Activated T-helper 1 cell treated with Interleukin-2 at 50 U/mL for 16 hours (primary cell): ENCODE measurements at regions not wholly inside any gene's neighbourhood (a gene's known extent, or its start where the extent isn't known, plus 50 kb on each side); places are given as distances from the start of the nearest gene placed in this dataset.

ENCODE experiments used
- DNase-seq: peaks from one replicate; pipeline ENCODE4 v3.0.0-alpha.2; 2020; ENCODE audit warnings: low read depth

DNA sequence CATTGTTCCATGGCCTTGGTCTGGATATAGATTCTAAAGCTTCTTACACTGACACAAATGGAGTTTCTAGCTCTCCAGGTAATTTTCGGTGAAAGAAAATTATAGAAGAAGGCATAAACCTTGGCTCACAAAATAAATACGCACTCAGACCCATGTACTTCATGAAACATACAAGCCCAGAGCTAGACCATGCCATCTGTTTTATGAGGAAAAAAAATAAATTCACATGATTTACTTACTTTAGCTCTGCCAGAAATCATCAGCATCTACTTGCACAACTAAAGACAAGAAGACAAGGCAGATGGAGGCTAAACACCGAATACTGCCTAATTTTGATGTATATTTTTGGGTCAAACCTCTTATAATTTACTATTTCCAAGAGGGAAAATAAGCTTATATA, 197.4 kb upstream of the KLF14 start:
- DNase-seq = no peak

DNA sequence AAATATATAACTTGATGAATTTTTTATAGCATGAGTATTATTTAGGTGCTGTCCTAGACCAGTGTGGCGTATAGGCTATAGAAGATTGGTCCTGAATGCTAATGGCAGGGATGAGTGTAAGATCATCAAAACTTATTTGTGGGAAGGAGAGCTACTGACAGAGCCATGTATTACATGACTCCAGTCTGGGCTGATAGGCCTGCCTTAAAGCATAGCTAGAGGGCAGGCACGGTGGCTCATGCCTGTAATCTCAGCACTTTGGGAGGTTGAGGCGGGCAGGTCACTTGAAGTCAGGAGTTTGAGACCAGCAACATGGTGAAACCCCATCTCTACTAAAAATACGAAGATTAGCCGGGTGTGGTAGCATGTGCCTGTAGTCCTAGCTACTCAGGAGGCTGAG, 198.1 kb upstream of the KLF14 start:
- no peak for DNase-seq

DNA sequence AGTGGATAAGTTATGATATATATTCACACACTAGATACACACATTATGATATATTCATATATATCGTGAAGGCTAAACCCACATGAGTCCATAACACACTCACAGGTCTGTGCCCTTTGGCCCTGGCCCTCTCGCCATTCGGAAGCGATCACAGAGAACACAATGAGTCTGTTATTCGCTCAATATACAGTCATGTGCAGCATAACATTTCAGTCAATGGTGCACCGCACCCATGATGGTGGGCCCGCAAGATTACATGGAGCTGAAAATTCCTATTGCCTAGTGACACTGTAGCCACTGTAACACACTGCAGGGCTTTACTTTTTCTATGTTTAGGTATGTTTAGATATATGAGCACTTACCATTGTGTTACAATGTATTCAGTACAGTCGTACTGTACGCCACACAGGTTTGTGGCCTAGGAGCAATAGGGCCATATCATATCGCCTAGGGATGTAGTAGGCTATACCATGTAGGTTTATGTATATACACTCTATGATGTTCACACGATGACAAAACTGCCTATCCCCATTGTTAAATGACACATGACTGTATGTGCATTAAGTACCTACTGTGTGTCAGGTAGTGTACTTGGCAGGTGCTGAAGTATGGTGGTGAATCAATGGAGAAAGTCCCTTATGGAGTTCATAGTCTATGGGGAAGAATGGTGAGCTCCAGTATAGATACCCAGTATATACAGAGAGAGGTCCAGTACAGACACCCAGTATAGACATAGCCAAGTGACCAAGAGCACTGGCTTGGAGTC, 198.8 kb upstream of the KLF14 start:
- DNase-seq = no peak

DNA sequence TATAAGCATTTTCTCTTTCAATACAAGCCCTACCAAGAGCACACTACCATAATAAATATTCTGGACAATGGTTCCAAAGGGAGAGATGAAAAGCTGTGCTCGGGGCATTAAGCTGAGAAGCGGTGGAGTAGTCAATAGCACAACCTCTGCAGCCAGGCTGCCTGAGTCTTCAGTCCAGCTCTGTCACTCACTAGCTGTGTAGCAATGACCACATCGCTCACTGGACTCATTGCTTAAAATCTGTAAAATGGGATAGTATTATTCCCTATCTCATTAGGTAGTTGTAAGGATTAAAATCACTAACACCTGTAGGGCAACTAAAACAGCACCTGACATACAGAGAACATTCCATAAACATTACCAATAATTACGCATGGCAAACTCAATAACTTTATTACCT, 199.9 kb upstream of the KLF14 start:
- no peak for DNase-seq

DNA sequence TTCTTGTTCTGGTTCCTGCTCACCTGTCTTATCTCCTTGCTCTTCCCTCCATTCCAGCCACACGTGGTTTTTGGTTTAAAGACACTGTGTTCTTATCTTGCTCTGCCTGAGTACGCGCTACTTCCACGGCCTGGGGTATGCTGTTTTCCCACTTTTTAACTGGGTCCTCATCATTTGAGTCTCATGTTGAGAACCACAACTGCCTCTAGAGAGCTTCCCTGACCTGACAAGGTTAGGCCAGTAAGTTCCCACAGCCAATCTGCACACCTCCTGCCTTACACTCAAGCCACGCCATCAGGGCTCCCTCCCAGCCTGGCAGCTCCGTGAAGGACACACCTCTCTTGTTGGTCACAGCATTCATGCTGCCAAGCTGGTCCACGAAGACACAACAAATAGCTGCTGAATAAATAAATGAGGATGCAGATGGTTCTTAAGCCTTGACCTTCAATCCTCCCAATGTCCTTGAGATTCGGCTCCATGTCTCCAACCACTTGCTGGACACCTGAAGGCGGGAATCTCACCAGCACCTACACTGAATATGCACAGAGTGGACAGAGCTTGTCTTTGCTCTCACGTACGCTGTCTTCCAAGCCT, 201.7 kb upstream of the KLF14 start:
- no peak for DNase-seq

DNA sequence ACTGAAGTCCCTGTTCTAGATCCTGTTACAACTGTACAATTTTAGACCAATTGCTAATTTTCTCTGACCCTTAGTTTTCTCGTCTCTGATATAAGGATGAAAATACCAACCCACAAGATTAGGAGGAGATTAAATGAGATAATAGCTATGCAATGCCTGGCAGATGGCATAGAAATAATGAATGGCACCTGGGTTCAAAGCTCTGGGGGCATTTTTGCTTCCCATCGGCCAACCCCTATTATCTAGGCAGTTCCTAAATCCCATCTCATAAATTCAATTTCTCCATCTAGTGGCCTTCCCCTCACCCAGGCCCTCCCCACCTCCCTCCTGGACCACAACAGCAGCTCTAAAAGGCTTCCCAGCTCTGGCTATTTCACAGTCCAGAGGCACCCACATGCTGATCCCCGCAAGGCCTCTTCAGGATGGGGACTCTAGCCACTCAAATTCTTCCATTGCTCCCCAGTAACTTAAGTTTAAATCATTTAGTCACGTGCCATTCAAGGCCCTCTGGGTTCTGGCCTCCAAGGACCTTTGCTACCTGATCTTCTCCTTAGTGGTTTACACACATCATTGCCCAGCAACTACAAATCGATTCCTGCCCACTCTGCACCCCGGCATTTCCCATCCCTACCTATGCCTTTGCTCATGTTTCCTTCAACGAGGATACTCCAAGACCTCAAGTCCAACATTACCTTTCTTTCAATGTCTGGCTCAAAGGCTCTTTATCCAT, 202.4 kb upstream of the KLF14 start:
- no peak for DNase-seq

DNA sequence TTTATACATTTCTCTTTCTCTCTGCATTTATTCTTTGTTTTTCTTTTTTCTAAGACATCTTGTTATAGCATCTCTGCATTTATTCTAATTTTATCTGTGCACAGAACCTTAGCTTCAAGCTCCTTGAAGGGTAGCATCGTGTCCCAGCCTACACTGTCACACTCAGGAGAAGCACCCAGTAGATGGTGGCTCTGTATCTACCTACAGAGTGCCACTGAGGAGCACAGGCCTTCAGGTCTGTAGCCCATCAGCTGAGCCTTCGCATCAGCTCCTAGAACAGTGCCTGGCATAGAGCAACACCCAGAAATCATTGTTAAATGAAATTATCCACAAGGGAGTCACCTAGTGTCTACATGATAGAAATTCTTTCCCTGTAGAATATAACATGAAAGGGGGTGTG, 203.0 kb upstream of the KLF14 start:
- no peak for DNase-seq

DNA sequence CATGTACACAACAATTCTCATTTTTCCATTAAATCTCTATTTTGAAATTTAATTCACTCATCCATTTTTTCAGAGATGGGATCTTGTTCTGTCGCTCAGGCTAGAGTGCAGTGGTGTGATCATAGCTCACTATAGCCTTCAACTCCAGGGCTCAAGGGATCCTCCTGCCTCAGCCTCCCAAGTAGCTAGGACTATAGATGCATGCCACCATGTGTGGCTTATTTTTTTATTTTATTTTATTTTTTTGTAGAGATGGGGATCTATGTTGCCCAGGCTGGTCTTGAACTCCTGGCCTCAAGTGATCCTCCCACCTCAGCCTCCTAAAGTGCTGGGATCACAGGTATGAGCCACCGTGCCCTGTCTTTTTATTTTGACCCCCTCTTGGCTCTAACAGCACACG, 203.8 kb upstream of the KLF14 start:
- no peak for DNase-seq

DNA sequence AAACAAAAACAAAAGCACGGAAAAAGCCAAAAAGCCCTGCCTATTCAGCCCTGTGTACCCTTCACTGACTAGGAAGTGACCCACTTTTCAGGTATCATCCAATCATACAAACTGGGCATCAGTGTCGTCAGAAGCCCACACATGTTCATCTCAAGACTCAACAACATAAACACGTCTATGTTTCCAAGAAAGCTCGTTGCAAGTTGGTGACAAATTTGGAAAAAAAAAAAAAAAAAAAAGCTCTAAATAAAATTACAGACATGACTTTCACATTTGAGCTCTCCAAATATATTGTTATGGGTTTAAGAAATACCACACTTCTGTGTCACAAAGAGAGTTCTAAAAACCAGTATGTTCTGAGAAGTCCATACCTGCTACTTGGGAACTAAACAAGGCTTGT, 204.7 kb upstream of the KLF14 start:
- no peak for DNase-seq

DNA sequence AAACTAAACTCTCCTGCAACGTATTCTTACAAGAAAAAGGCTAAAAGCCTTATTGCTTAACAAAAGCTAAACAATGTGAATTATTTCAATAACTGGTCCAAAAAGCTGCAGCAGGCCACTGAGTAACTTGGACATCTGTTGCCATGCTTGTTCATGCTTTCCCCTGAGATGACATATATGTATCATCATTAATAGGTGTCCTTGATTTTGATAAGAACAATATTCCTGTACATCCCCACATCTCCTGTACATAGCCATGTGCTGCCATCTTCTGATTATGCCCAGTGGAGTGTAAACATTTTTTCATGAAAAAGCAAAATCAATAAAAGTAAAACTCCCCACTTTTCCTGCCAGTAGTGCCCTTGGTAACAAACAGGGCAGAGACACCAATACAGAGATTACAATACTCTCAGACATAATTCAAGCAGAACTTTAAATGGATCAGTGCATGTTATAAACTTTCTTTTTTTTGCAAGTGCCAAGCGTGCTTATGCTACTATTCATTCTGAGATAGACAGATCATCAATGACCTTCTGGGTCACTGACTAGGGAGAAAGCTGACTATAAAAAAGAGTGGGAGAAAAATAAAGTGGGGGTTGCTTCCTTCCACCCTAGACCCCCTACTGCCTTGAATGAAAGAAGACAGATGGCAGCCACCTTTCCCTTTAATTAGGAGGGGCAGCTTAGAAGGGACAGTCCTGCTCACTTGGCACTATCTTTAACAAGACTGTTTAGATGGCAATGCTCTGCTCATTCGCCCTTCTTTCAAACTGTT, 205.5 kb upstream of the KLF14 start:
- no peak for DNase-seq

DNA sequence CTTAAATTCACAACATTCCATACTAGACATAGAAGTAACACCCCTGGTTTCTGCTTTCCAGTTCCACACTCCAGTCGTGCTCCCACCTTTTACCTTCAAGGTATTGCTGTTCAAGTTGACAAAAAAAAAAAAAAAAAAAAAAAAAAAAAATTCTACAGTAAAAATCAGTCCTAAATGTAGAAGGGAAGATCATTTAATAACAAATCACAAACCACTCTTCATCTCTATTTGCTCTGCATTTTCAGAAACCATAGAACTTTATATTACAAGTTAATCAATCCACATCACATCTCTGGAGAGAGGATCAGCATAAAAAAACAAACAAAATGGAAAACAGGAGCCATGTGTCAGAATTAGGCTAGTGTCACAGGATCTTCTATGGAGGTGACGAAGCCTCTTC, 206.3 kb upstream of the KLF14 start:
- DNase-seq = no peak

DNA sequence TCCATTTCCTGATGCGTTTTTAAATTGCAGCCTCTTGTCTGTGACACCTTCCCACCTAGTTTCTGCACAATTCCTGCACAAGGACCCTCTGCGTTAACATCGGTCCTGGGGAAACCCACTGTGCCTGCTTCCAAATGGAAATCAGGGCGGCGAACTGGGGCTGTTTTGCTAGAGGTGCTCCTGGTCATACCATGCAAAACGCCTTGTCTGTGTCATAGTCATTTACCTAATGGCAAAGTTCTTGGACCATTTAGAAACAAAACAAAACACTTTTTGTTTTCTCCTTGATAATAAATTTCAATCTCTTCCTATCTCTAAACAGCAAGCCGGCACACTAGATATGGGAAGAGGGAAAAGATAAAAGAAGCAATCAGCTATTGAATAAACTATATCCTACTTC, 206.9 kb upstream of the KLF14 start:
- DNase-seq = no peak

DNA sequence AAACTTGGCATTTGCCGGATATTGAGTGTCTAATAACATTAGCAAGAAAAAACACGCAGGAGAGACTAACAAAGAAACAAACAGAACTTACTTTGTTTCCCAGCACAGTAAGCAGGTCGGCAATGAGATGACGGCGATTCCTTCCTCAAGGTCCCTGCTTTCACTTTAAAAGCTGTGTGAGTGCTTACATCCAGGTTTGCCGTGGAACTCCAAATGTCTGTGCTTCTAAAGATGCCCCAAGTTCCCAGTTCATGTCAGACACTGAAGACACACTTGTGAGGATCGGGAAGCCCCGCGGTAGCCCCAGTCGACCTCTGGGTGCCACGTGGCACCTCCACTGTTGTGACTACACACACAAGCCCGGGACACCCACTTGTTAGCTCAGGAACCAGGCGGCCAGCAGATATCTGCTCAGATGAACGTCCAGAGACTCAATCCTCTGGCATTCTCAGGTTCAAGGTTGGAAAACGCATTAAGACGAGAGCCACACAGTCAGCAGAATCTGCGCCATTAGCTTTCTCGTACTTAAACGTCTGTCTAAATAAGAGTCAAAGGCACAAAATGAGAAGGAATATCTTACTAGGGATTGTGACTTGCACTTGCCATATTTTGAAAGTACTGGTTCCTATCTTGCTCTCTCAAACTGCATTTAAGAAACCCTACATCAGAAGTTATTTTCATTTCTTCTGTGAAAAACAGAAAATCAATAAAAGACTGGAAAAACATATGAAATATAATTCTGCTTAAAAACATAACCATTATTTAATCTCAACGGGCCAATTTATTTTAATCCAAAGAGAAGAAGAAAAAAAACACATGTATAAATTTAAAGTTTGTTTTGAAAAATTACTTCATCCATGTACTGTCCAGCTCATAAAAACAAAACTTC, 207.6 kb upstream of the KLF14 start:
- no peak for DNase-seq

DNA sequence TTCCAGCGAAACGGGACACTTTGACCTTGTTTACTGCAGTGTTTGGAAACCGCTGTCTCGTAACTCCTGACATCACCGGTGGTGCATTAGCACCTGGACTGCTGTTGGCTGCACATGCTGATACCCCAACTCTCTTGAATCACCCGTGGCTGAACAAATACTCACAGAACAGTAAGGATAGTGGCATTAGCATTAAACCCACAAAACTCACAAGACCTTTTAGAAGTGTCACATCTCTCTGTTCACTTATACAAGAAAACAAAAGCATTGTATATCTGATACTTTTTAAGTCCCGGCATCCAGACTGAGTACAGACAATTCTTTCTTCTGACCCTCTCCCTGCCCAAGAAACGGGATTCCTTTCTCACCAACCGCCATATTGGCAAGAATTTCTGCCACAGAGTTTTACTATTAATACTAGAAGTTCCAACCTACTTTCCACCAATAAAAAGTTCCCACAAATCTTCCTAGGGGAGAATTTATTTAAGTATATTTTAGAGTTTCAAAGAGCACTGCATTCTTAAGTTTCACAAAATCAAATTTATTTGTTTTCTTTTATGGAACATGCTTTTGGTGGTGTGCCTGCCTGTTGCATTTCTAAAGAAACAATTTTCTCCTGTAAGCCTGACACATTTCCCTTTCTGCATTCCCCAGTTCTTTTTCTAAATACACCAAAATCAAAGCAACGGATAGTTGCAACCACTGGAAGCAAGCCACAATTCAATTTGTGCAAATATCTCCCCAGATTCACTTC, 208.4 kb upstream of the KLF14 start:
- no peak for DNase-seq

DNA sequence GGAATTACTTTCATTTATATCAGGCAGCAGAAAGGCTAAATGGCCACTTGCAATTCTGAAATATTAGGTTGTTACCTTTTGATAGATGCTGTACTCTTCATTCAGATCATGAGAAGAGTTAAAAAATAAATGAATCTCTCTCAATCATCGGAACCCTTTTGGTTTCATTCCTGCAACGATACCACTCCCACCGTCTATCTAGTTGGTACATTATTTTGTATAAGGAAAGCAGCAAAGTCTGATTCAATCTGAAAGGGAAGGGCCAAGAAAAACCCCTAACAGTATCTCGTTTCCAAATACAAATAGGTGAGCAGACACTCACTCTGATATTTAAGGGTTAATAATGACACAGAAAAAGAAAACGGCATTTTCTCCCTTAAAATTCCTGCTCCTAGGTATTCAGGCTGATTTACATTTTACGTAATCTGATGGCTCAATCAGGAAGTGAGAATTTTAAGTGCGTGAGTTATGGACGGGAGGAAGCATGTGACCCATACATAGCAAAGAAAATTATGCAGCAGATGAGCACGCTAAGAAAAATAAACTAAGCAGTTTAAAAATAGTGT, 209.4 kb upstream of the KLF14 start:
- DNase-seq = no peak

DNA sequence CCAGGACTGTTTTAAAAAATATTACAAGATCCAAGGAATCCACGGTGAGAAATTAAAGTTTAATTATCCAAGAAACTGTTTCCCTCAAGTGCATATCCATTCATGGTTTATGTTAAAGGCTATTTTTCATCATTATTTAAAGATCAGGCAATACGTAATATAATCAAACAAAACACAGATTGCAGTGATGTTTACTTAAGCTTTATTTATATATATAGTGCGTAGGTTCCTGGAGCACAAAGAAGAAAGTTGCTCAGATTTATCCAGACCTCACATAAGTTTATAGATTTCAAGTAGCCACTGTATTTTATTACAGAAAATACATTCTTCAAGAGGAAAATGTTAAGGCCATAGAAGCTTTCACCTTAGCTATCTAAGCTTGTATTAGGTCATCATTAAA, 210.0 kb upstream of the KLF14 start:
- no peak for DNase-seq

DNA sequence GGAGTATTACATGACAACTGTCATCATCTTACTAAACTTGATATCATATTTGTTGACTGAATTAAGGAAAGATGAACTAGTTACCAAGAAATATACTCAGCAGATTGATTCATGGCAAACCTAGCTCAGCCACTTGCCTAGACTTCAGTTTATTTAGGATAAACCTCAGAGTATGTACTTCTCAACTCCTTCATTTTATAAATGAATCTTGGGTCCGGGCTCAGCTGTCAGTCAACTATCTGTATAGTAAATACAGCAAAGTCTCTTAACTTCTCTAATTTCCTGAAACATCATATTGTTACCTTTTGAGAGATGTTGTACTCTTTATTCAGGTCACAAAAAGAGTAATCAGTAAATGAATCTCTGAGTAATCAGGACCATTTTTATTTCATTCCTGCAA, 211.0 kb upstream of the KLF14 start:
- no peak for DNase-seq

DNA sequence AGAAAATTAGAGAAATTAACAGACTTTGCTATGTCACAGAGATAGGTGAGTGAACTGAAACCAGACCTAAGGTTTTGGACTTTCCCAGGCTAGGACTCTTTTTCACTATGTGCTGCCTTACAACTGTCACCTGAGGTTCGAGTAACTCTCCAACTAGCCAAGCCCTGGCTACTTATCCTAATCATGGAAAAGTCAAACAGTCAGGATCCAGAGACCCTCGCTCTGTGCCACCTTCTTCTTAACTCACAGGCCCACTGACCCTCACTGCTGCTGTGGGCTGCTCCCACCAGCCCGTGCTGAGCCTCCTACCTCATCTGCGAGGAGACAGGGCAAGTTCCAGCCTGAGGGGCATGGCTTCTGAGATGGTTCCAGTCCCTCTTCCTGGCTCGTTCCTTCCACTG, 211.4 kb upstream of the KLF14 start:
- DNase-seq = no peak

DNA sequence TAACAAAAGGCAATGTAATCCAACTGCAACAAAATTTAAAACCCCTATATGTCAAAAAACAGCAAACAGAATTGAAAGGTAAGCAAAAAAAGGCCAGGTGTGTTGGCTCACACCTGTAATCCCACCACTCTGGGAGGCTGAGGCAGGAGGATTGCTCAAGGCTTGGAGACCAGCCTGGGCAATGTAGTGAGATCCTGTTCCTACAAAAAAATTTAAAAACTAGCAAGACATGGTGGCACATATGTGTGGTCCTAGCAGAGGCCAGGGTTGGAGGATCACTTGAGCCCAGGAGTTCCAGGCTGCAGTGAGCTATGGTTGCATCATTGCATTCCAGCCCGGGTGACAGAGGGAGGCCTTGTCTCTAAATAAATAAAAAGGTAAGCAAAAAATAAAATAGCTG, 212.1 kb upstream of the KLF14 start:
- no peak for DNase-seq

DNA sequence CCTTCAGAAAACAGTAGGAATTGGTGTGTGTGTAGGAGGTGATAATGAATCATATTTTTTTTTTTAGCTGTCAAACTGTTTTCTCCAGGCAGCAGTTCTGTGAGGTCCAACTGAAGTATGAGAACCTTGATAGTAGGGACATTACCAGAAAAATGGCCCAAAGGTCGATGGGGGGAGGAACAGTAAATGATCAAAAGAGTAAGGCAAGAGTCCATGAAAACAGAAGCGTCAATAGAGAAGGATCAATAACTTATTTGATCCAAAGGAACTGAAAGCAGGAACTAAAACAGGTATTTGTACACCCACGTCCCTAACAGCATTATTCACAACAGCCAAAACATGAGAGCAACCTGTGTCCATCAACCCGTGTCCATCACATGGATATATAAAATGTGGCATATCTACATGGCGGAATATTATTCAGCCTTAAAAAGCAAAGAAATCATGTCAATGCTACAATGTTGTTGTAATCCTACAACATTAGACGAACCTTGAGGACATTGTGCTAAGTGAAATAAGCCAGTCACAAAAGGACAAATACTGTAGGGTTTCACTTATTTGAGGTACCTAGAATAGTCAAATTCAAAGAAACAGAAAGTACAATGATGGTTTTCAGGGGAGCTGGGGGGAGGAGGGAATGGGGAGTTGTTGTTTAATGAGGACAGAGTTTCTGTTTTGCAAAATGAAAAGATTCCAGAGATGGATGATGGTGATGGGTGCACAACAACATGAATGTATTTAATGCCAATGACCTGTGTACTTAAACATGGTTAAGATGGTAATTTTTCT, 214.0 kb upstream of the KLF14 start:
- no peak for DNase-seq
